Thoracic aorta (tissue), 2 donors: ENCODE measurements at regions not wholly inside any gene's neighbourhood (a gene's known extent, or its start where the extent isn't known, plus 50 kb on each side); places are given as distances from the start of the nearest gene placed in this dataset.

ENCODE experiments used
- ATAC-seq: fragments of 150-250 bp; one replicate; pipeline ENCODE4 v1.8.0; 2017; ENCODE audit warnings: low read depth; ENCODE audit not compliant: insufficient number of reproducible peaks, low FRiP score
- DNase-seq: peaks from one replicate; pipeline ENCODE4 v3.0.0-alpha.2; 2020; ENCODE audit warnings: low spot score
- H3K27ac ChIP-seq, 2 donors: fragments of 200-600 bp; sonication (generic); 1 replicate in 1 of 2; 2 replicates in 1 of 2; pipeline ENCODE4 v1.5.1; 2016; ENCODE audit warnings: mild to moderate bottlenecking in 2 of 2, moderate library complexity in 2 of 2
- H3K27me3 ChIP-seq: fragments of 200-600 bp; sonication (generic); replicated peaks from 2 replicates; pipeline ENCODE4 v1.6.0; 2016; ENCODE audit warnings: mild to moderate bottlenecking; ENCODE audit not compliant: insufficient read depth
- H3K36me3 ChIP-seq: fragments of 200-600 bp; sonication (generic); one replicate; pipeline ENCODE4 v1.5.1; 2016
- H3K4me1 ChIP-seq, 2 donors: fragments of 200-600 bp; sonication (generic); 1 replicate in 1 of 2; 2 replicates in 1 of 2; pipeline versions ENCODE4 v1.5.1 to v1.6.0; 2016; ENCODE audit warnings: low read depth in 2 of 2, mild to moderate bottlenecking in 1 of 2; ENCODE audit not compliant: control insufficient read depth in 1 of 2
- H3K4me3 ChIP-seq: fragments of 200-600 bp; sonication (generic); 2 replicates; pipeline ENCODE4 v1.5.1; 2016; ENCODE audit warnings: mild to moderate bottlenecking
- H3K9me3 ChIP-seq: fragments of 200-600 bp; sonication (generic); 2 replicates; pipeline ENCODE4 v1.5.1; 2016
- CTCF ChIP-seq: fragments of 200-600 bp; sonication (generic); IDR thresholded peaks from one replicate; pipeline ENCODE4 v1.5.1; 2019; ENCODE audit warnings: antibody characterized with exemption

- no peaks in the 10 kb centered on the region for H3K9me3 ChIP-seq
- DNase-seq (no peak), ATAC-seq (no peak)
- no peaks in the 10 kb centered on the region for H3K27me3 ChIP-seq
- no peak overlapping the region for H3K27ac ChIP-seq
- H3K4me3 ChIP-seq: no peak overlapping the region
- no peaks in the 10 kb centered on the region for H3K4me1 ChIP-seq
- no peaks in the 10 kb centered on the region for H3K36me3 ChIP-seq
- no peak for TF ChIP-seq CTCF
Measured at GRCh38 chr2:24421668-24422067, 61.3 kb upstream of the ITSN2 start.

- H3K27me3 ChIP-seq: no peaks in the 10 kb centered on the region
- H3K36me3 ChIP-seq: no peaks in the 10 kb centered on the region
- H3K4me3 ChIP-seq: no peak overlapping the region
- TF ChIP-seq CTCF: no peak
- no peaks in the 10 kb centered on the region for H3K4me1 ChIP-seq
- DNase-seq: no peak
- no peak for ATAC-seq
- H3K9me3 ChIP-seq: no peaks in the 10 kb centered on the region
- H3K27ac ChIP-seq: no peak overlapping the region
Measured at GRCh38 chr2:24420373-24420772, 60.0 kb upstream of the ITSN2 start.

- H3K36me3 ChIP-seq: no peaks in the 10 kb centered on the region
- ATAC-seq: no peak
- no peaks in the 10 kb centered on the region for H3K4me1 ChIP-seq
- H3K27ac ChIP-seq: no peak overlapping the region
- H3K9me3 ChIP-seq: no peaks in the 10 kb centered on the region
- no peak for TF ChIP-seq CTCF
- no peak overlapping the region for H3K4me3 ChIP-seq
- no peaks in the 10 kb centered on the region for H3K27me3 ChIP-seq
- no peak for DNase-seq
Measured at GRCh38 chr2:24418166-24418841, 58.0 kb upstream of the ITSN2 start.

- no peak for ATAC-seq
- TF ChIP-seq CTCF: no peak
- Histone ChIP-seq H3K27ac (no peak overlapping the region), H3K9me3 (no peaks in the 10 kb centered on the region), H3K4me3 (no peak overlapping the region), H3K4me1 (no peaks in the 10 kb centered on the region), H3K27me3 (no peaks in the 10 kb centered on the region), H3K36me3 (no peaks in the 10 kb centered on the region)
- DNase-seq: no peak
Measured at GRCh38 chr2:24412812-24413211, 52.5 kb upstream of the ITSN2 start.

- no peak overlapping the region for H3K27ac ChIP-seq
- DNase-seq: no peak
- ATAC-seq: no peak
- H3K4me3 ChIP-seq: no peak overlapping the region
- H3K27me3 ChIP-seq: no peaks in the 10 kb centered on the region
- H3K36me3 ChIP-seq: no peaks in the 10 kb centered on the region
- TF ChIP-seq CTCF: no peak
- no peaks in the 10 kb centered on the region for H3K9me3 ChIP-seq
- no peaks in the 10 kb centered on the region for H3K4me1 ChIP-seq
Measured at GRCh38 chr2:24411488-24412151, 51.3 kb upstream of the ITSN2 start.
